A549 (cell line): ENCODE measurements at regions not wholly inside any gene's neighbourhood (a gene's known extent, or its start where the extent isn't known, plus 50 kb on each side); places are given as distances from the start of the nearest gene placed in this dataset.

Experiments
- ATAC-seq, 2 experiments: fragments of 200-7000 bp in 1 of 2; fragments of >200 bp in 1 of 2; cut with Nextera tagmentation in 1 of 2; cut with Tn5 transposase in 1 of 2; 3 replicates each; pipeline versions ENCODE4 v1.8.0 to v1.9.1; 2018 to 2020; ENCODE audit warnings: mild to moderate bottlenecking in 1 of 2, moderate library complexity in 1 of 2
- CTCF ChIA-PET: fragments of 300-600 bp; sonication (Branson Sonifier 250); formaldehyde crosslinking; extraction: SDS; loops from one replicate; lab custom pipeline; 2021; ENCODE audit warnings: antibody characterized with exemption, inconsistent platforms; lab: Yijun Ruan, JAX
- POLR2A ChIA-PET: fragments of 350-600 bp; formaldehyde crosslinking; extraction: SDS; loops from one replicate; lab custom pipeline; 2021; ENCODE audit warnings: antibody characterized with exemption, inconsistent platforms; lab: Yijun Ruan, JAX
- DNase-seq, 2 experiments: peaks; one replicate each; pipeline versions ENCODE4 v3.0.0 to v3.0.0-alpha.2; 2011 to 2016; ENCODE audit warnings: low read depth in 1 of 2, low spot score in 1 of 2
- FAIRE-seq: peaks from 2 replicates; lab custom pipeline; 2011; peaks lifted over from hg19 to GRCh38; lab: Jason Lieb, UNC
- H3K27ac ChIP-seq, 2 experiments: fragments of >200 bp; sonication (Bioruptor Twin); formaldehyde crosslinking; 3 replicates each; pipeline ENCODE4 v1.5.1; 2016 to 2017
- H3K4me1 ChIP-seq: fragments of >200 bp; sonication (Bioruptor Twin); formaldehyde crosslinking; 3 replicates; pipeline ENCODE4 v1.6.1; 2016
- H3K4me2 ChIP-seq: fragments of >200 bp; sonication (Bioruptor Twin); formaldehyde crosslinking; 3 replicates; pipeline ENCODE4 v1.6.1; 2016
- H3K4me3 ChIP-seq: fragments of >200 bp; sonication (Bioruptor Twin); formaldehyde crosslinking; 3 replicates; pipeline ENCODE4 v1.5.1; 2016
- H3K9me3 ChIP-seq: fragments of >200 bp; sonication (Bioruptor Twin); formaldehyde crosslinking; 3 replicates; pipeline ENCODE4 v1.6.1; 2016
- ATOH8 ChIP-seq: fragments of 250-450 bp; sonication (Bioruptor Pico); IDR thresholded peaks from 2 replicates; pipeline ENCODE4 v1.5.0; 2020; ENCODE audit warnings: low read depth, mild to moderate bottlenecking, moderate library complexity
- CHD4 ChIP-seq: fragments of 200-600 bp; sonication (generic); IDR thresholded peaks from 2 replicates; pipeline ENCODE4 v1.6.1; 2016; ENCODE audit warnings: antibody characterized with exemption, mild to moderate bottlenecking, borderline replicate concordance
- E2F6 ChIP-seq: IDR thresholded peaks from 2 replicates; pipeline ENCODE4 v1.6.1; 2012; ENCODE audit warnings: low read depth, borderline replicate concordance
- EHMT2 ChIP-seq: fragments of 200-600 bp; sonication (generic); IDR thresholded peaks from 2 replicates; pipeline ENCODE4 v1.6.1; 2016; ENCODE audit warnings: antibody characterized with exemption, low read depth, mild to moderate bottlenecking, moderate library complexity
- ELK1 ChIP-seq: fragments of 150-350 bp; IDR thresholded peaks from 2 replicates; pipeline ENCODE4 v1.6.1; 2014; ENCODE audit warnings: low read depth, mild to moderate bottlenecking, low read length
- ESRRA ChIP-seq: fragments of 150-350 bp; IDR thresholded peaks from 2 replicates; pipeline ENCODE4 v1.6.1; 2014; ENCODE audit warnings: mild to moderate bottlenecking, low read length, borderline replicate concordance
- GATA3 ChIP-seq: IDR thresholded peaks from 2 replicates; pipeline ENCODE4 v1.6.1; 2012; ENCODE audit warnings: borderline replicate concordance
- HES2 ChIP-seq: fragments of >200 bp; sonication (Bioruptor Twin); formaldehyde crosslinking; IDR thresholded peaks from 2 replicates; pipeline ENCODE4 v1.6.1; 2016
- HMGXB4 ChIP-seq: fragments of 250-450 bp; sonication (Bioruptor Pico); IDR thresholded peaks from 2 replicates; pipeline ENCODE4 v1.5.0; 2021; ENCODE audit warnings: mild to moderate bottlenecking, moderate library complexity, borderline replicate concordance
- MAFK ChIP-seq: fragments of 450-650 bp; IDR thresholded peaks from 2 replicates; pipeline ENCODE4 v1.6.1; 2014; ENCODE audit not compliant: partially characterized antibody
- MYC ChIP-seq: IDR thresholded peaks from 2 replicates; pipeline ENCODE4 v1.6.1; 2012; ENCODE audit warnings: mild to moderate bottlenecking, inconsistent platforms, low read length, improper control_type of control experiment, borderline replicate concordance
- PBX3 ChIP-seq: IDR thresholded peaks from 2 replicates; pipeline ENCODE4 v1.6.1; 2012
- POLR2AphosphoS2 ChIP-seq: conservative IDR thresholded peaks from 2 replicates; pipeline ENCODE4 v1.6.1; 2012; ENCODE audit warnings: low read length, improper control_type of control experiment, inconsistent platforms
- SMC3 ChIP-seq: fragments of >200 bp; sonication (Bioruptor Twin); formaldehyde crosslinking; IDR thresholded peaks from 3 replicates; pipeline ENCODE4 v1.6.1; 2018; ENCODE audit warnings: inconsistent platforms
- SREBF2 ChIP-seq: fragments of 450-650 bp; IDR thresholded peaks from 2 replicates; pipeline ENCODE4 v1.6.1; 2014; ENCODE audit warnings: mild to moderate bottlenecking, moderate library complexity
- WGBS: methylation state at CpG from one replicate; pipeline ENCODE4 v1.1.6; 2017; ENCODE audit errors: missing lambda C conversion rate; 5-methylcytosine and 5-hydroxymethylcytosine counted together

GRCh38 chr14:98334186-98334585 is 937.8 kb downstream of the BCL11B start:
- POLR2A ChIA-PET: no interaction called here
- CTCF ChIA-PET: no interaction called here
- no peak overlapping the region for H3K4me2 ChIP-seq
- FAIRE-seq (no peak), ATAC-seq (no peak), DNase-seq (no peak)
- 35% methylated on average over 5 of the region's 5 CpGs for WGBS
- H3K4me1 ChIP-seq: no peaks in the 10 kb centered on the region
- TF ChIP-seq CHD4 (no peak), MYC (no peak), ELK1 (no peak), SREBF2 (no peak), EHMT2 (no peak), PBX3 (no peak), MAFK (peak; percentile 21), ESRRA (no peak)
- H3K27ac ChIP-seq: no peak overlapping the region
- no peaks in the 10 kb centered on the region for H3K9me3 ChIP-seq
- H3K4me3 ChIP-seq: no peak overlapping the region

- ChIA-PET POLR2A (no interaction called here), CTCF (no interaction called here)
- Histone ChIP-seq H3K27ac (no peak overlapping the region), H3K4me2 (no peak overlapping the region), H3K4me1 (no peaks in the 10 kb centered on the region), H3K9me3 (no peaks in the 10 kb centered on the region), H3K4me3 (no peak overlapping the region)
- FAIRE-seq (no peak), ATAC-seq (no peak), DNase-seq (no peak)
- no peak for TF ChIP-seq ATOH8 (CRISPR knock-in tag)
- TF ChIP-seq POLR2AphosphoS2: no peak
- TF ChIP-seq GATA3: no peak
- no peak for TF ChIP-seq E2F6
- TF ChIP-seq HMGXB4 (CRISPR knock-in tag): no peak
- no peak for TF ChIP-seq SMC3
- no peak for TF ChIP-seq HES2
- TF ChIP-seq PBX3: no peak
- no peak for TF ChIP-seq ELK1
- WGBS: 9% methylated on average over 3 of the region's 3 CpGs
Observed at GRCh38 chr14:98341211-98341610, 930.8 kb downstream of the BCL11B start.
